ENCODE measurements at regions not wholly inside any gene's neighbourhood (a gene's known extent, or its start where the extent isn't known, plus 50 kb on each side); places are given as distances from the start of the nearest gene placed in this dataset.

GRCh38 chr15:36175186-36175740 lies 404.2 kb upstream of the CDIN1 start:
- no peak for TF ChIP-seq CTCF (IDR thresholded peaks at IDR 0.05; ENCODE audit: low read depth, low read length, missing control alignments)
- in situ Hi-C loops (cut with HindIII; ENCODE audit: low sequenced_read_pairs): no loop called here
- no peak overlapping the region for H3K4me3 ChIP-seq (ENCODE audit: low read depth, low read length)
- DNase-seq (ENCODE audit: low read depth): no peak

GRCh38 chr15:36175741-36176291 lies 403.6 kb upstream of the CDIN1 start:
- in situ Hi-C loops (cut with HindIII; ENCODE audit: low sequenced_read_pairs): no loop called here
- no peak for TF ChIP-seq CTCF (IDR thresholded peaks at IDR 0.05; ENCODE audit: low read depth, low read length, missing control alignments)
- no peak for DNase-seq (ENCODE audit: low read depth)
- H3K4me3 ChIP-seq (ENCODE audit: low read depth, low read length): no peak overlapping the region

GRCh38 chr15:36177590-36178302 lies 401.7 kb upstream of the CDIN1 start:
- DNase-seq (ENCODE audit: low read depth): no peak
- TF ChIP-seq CTCF (IDR thresholded peaks at IDR 0.05; ENCODE audit: low read depth, low read length, missing control alignments): no peak
- in situ Hi-C loops (cut with HindIII; ENCODE audit: low sequenced_read_pairs): no loop called here
- no peak overlapping the region for H3K4me3 ChIP-seq (ENCODE audit: low read depth, low read length)

GRCh38 chr15:36178303-36178633 lies 401.2 kb upstream of the CDIN1 start:
- no peak overlapping the region for H3K4me3 ChIP-seq (ENCODE audit: low read depth, low read length)
- no peak for DNase-seq (ENCODE audit: low read depth)
- TF ChIP-seq CTCF (IDR thresholded peaks at IDR 0.05; ENCODE audit: low read depth, low read length, missing control alignments): no peak
- in situ Hi-C loops (cut with HindIII; ENCODE audit: low sequenced_read_pairs): no loop called here

GRCh38 chr15:36183201-36183600 lies 396.2 kb upstream of the CDIN1 start:
- no peak overlapping the region for H3K4me3 ChIP-seq (ENCODE audit: low read depth, low read length)
- TF ChIP-seq CTCF (IDR thresholded peaks at IDR 0.05; ENCODE audit: low read depth, low read length, missing control alignments): no peak
- in situ Hi-C loops (cut with HindIII; ENCODE audit: low sequenced_read_pairs): no loop called here
- DNase-seq (ENCODE audit: low read depth): no peak

- DNase-seq (ENCODE audit: low read depth): no peak
- no peak overlapping the region for H3K4me3 ChIP-seq (ENCODE audit: low read depth, low read length)
- no peak for TF ChIP-seq CTCF (IDR thresholded peaks at IDR 0.05; ENCODE audit: low read depth, low read length, missing control alignments)
- in situ Hi-C loops (cut with HindIII; ENCODE audit: low sequenced_read_pairs): no loop called here
These were observed 394.0 kb upstream of the CDIN1 start for GRCh38 chr15:36185438-36185837.
